Endothelial cell of umbilical vein (primary cell): ENCODE measurements at regions not wholly inside any gene's neighbourhood (a gene's known extent, or its start where the extent isn't known, plus 50 kb on each side); places are given as distances from the start of the nearest gene placed in this dataset.
"Not testable (repeated sequence)": the region's sequence is repeated elsewhere in the genome, so short reads cannot be mapped to it uniquely, and the experiment has no call there.

Source experiments
- CTCF ChIP-seq, 2 donors: IDR thresholded peaks; 1 replicate in 1 of 2; 2 replicates in 1 of 2; pipeline ENCODE4 v1.5.1; 2011; ENCODE audit warnings: low read length in 2 of 2, mild to moderate bottlenecking in 2 of 2, moderate library complexity in 2 of 2, control low read depth in 1 of 2, inconsistent platforms in 1 of 2, low read depth in 1 of 2; ENCODE audit not compliant: insufficient read depth in 1 of 2; ENCODE audit errors: extremely low read depth in 1 of 2
- EZH2 ChIP-seq: IDR thresholded peaks from 2 replicates; pipeline ENCODE4 v1.6.1; 2012; ENCODE audit warnings: borderline replicate concordance, low read depth, mild to moderate bottlenecking, moderate library complexity, low read length, inconsistent platforms; ENCODE audit not compliant: severe bottlenecking
- MYC ChIP-seq: IDR thresholded peaks from one replicate; pipeline ENCODE4 v1.6.1; 2011; ENCODE audit warnings: mild to moderate bottlenecking, low read depth, low read length
- POLR2A ChIP-seq: IDR thresholded peaks from 2 replicates; pipeline ENCODE4 v1.6.1; 2012; ENCODE audit warnings: low read depth, mild to moderate bottlenecking, control low read depth, low read length
- POLR2AphosphoS5 ChIP-seq: IDR thresholded peaks from 2 replicates; pipeline ENCODE4 v1.6.1; 2012; ENCODE audit warnings: low read depth, mild to moderate bottlenecking, control low read depth, low read length, moderate library complexity; ENCODE audit not compliant: insufficient read depth

GRCh38 chr7:106755024-106755423 lies 94.1 kb upstream of the CCDC71L start:
- not testable (repeated sequence) for TF ChIP-seq CTCF (IDR thresholded peaks at IDR 0.05; ENCODE audit: extremely low read depth in 1 of 2, insufficient read depth in 1 of 2, low read depth in 1 of 2, low read length in 2 of 2); EZH2; POLR2AphosphoS5; POLR2A; MYC
